ENCODE measurements at regions not wholly inside any gene's neighbourhood (a gene's known extent, or its start where the extent isn't known, plus 50 kb on each side); places are given as distances from the start of the nearest gene placed in this dataset.
A peak's percentile ranks its signal among the peaks of the same experiment; 100 is the strongest.

- Histone ChIP-seq H3K9me3 (ENCODE audit: control insufficient read depth, low read length) (no peaks in the 10 kb centered on the region), H3K9ac (ENCODE audit: low read length) (no peak overlapping the region), H3K4me1 (ENCODE audit: control insufficient read depth, insufficient read depth, low read length) (peaks cover 19% of the 10 kb centered on the region), H3K27me3 (replicated peaks; ENCODE audit: control insufficient read depth, insufficient read depth, low read length) (no peaks in the 10 kb centered on the region), H3K4me3 (ENCODE audit: low read length) (no peak overlapping the region), H3K36me3 (ENCODE audit: control insufficient read depth, insufficient read depth, low read length, severe bottlenecking) (no peaks in the 10 kb centered on the region)
- DNase-seq (ENCODE audit: low read depth): no peak
Observed at GRCh38 chr3:18234717-18235335, 190.3 kb downstream of the SATB1 start.

GRCh38 chr3:18233987-18234716, 191.0 kb downstream of the SATB1 start:
- H3K9ac ChIP-seq (ENCODE audit: low read length): no peak overlapping the region
- no peaks in the 10 kb centered on the region for H3K36me3 ChIP-seq (ENCODE audit: control insufficient read depth, insufficient read depth, low read length, severe bottlenecking)
- H3K27me3 ChIP-seq (replicated peaks; ENCODE audit: control insufficient read depth, insufficient read depth, low read length): no peaks in the 10 kb centered on the region
- H3K4me1 ChIP-seq (ENCODE audit: control insufficient read depth, insufficient read depth, low read length): peaks cover 19% of the 10 kb centered on the region
- H3K9me3 ChIP-seq (ENCODE audit: control insufficient read depth, low read length): no peaks in the 10 kb centered on the region
- no peak for DNase-seq (ENCODE audit: low read depth)
- H3K4me3 ChIP-seq (ENCODE audit: low read length): no peak overlapping the region

GRCh38 chr3:18232317-18232716, 192.8 kb downstream of the SATB1 start:
- no peak overlapping the region for H3K4me3 ChIP-seq (ENCODE audit: low read length)
- H3K36me3 ChIP-seq (ENCODE audit: control insufficient read depth, insufficient read depth, low read length, severe bottlenecking): no peaks in the 10 kb centered on the region
- H3K27me3 ChIP-seq (replicated peaks; ENCODE audit: control insufficient read depth, insufficient read depth, low read length): no peaks in the 10 kb centered on the region
- H3K9ac ChIP-seq (ENCODE audit: low read length): no peak overlapping the region
- H3K9me3 ChIP-seq (ENCODE audit: control insufficient read depth, low read length): no peaks in the 10 kb centered on the region
- no peak for DNase-seq (ENCODE audit: low read depth)
- peaks cover 13% of the 10 kb centered on the region for H3K4me1 ChIP-seq (ENCODE audit: control insufficient read depth, insufficient read depth, low read length)

- peaks cover 10% of the 10 kb centered on the region for H3K4me1 ChIP-seq (ENCODE audit: control insufficient read depth, insufficient read depth, low read length)
- no peaks in the 10 kb centered on the region for H3K27me3 ChIP-seq (replicated peaks; ENCODE audit: control insufficient read depth, insufficient read depth, low read length)
- H3K9me3 ChIP-seq (ENCODE audit: control insufficient read depth, low read length): no peaks in the 10 kb centered on the region
Observed at GRCh38 chr3:18228060-18228459, 197.1 kb downstream of the SATB1 start.

GRCh38 chr3:18225709-18226108, 199.4 kb downstream of the SATB1 start:
- Histone ChIP-seq H3K27me3 (replicated peaks; ENCODE audit: control insufficient read depth, insufficient read depth, low read length) (no peaks in the 10 kb centered on the region), H3K9ac (ENCODE audit: low read length) (no peak overlapping the region), H3K4me3 (ENCODE audit: low read length) (no peak overlapping the region), H3K36me3 (ENCODE audit: control insufficient read depth, insufficient read depth, low read length, severe bottlenecking) (no peaks in the 10 kb centered on the region), H3K4me1 (ENCODE audit: control insufficient read depth, insufficient read depth, low read length) (no peaks in the 10 kb centered on the region), H3K9me3 (ENCODE audit: control insufficient read depth, low read length) (no peaks in the 10 kb centered on the region)
- DNase-seq (ENCODE audit: low read depth): no peak

More at GRCh38 chr3:18228060-18228459, 197.1 kb downstream of the SATB1 start:
- no peak overlapping the region for H3K9ac ChIP-seq (ENCODE audit: low read length)
- H3K4me3 ChIP-seq (ENCODE audit: low read length): no peak overlapping the region
- no peaks in the 10 kb centered on the region for H3K36me3 ChIP-seq (ENCODE audit: control insufficient read depth, insufficient read depth, low read length, severe bottlenecking)
- no peak for DNase-seq (ENCODE audit: low read depth)

GRCh38 chr3:18224426-18224825, 200.7 kb downstream of the SATB1 start:
- Histone ChIP-seq H3K9ac (ENCODE audit: low read length) (no peak overlapping the region), H3K27me3 (replicated peaks; ENCODE audit: control insufficient read depth, insufficient read depth, low read length) (no peaks in the 10 kb centered on the region), H3K9me3 (ENCODE audit: control insufficient read depth, low read length) (no peaks in the 10 kb centered on the region), H3K4me1 (ENCODE audit: control insufficient read depth, insufficient read depth, low read length) (no peaks in the 10 kb centered on the region), H3K4me3 (ENCODE audit: low read length) (no peak overlapping the region), H3K36me3 (ENCODE audit: control insufficient read depth, insufficient read depth, low read length, severe bottlenecking) (no peaks in the 10 kb centered on the region)
- DNase-seq (ENCODE audit: low read depth): no peak

GRCh38 chr3:18223974-18224373, 201.2 kb downstream of the SATB1 start:
- Histone ChIP-seq H3K9ac (ENCODE audit: low read length) (no peak overlapping the region), H3K4me3 (ENCODE audit: low read length) (no peak overlapping the region), H3K27me3 (replicated peaks; ENCODE audit: control insufficient read depth, insufficient read depth, low read length) (no peaks in the 10 kb centered on the region), H3K4me1 (ENCODE audit: control insufficient read depth, insufficient read depth, low read length) (no peaks in the 10 kb centered on the region), H3K36me3 (ENCODE audit: control insufficient read depth, insufficient read depth, low read length, severe bottlenecking) (no peaks in the 10 kb centered on the region), H3K9me3 (ENCODE audit: control insufficient read depth, low read length) (no peaks in the 10 kb centered on the region)
- DNase-seq (ENCODE audit: low read depth): no peak

GRCh38 chr3:18223571-18223970, 201.6 kb downstream of the SATB1 start:
- no peaks in the 10 kb centered on the region for H3K9me3 ChIP-seq (ENCODE audit: control insufficient read depth, low read length)
- no peak overlapping the region for H3K9ac ChIP-seq (ENCODE audit: low read length)
- H3K27me3 ChIP-seq (replicated peaks; ENCODE audit: control insufficient read depth, insufficient read depth, low read length): no peaks in the 10 kb centered on the region
- H3K36me3 ChIP-seq (ENCODE audit: control insufficient read depth, insufficient read depth, low read length, severe bottlenecking): no peaks in the 10 kb centered on the region
- no peaks in the 10 kb centered on the region for H3K4me1 ChIP-seq (ENCODE audit: control insufficient read depth, insufficient read depth, low read length)
- no peak for DNase-seq (ENCODE audit: low read depth)
- H3K4me3 ChIP-seq (ENCODE audit: low read length): no peak overlapping the region

- DNase-seq (ENCODE audit: low read depth): no peak
- H3K36me3 ChIP-seq (ENCODE audit: control insufficient read depth, insufficient read depth, low read length, severe bottlenecking): no peaks in the 10 kb centered on the region
- no peaks in the 10 kb centered on the region for H3K9me3 ChIP-seq (ENCODE audit: control insufficient read depth, low read length)
- no peaks in the 10 kb centered on the region for H3K27me3 ChIP-seq (replicated peaks; ENCODE audit: control insufficient read depth, insufficient read depth, low read length)
- no peaks in the 10 kb centered on the region for H3K4me1 ChIP-seq (ENCODE audit: control insufficient read depth, insufficient read depth, low read length)
- no peak overlapping the region for H3K9ac ChIP-seq (ENCODE audit: low read length)
- no peak overlapping the region for H3K4me3 ChIP-seq (ENCODE audit: low read length)
Observed at GRCh38 chr3:18222686-18223085, 202.5 kb downstream of the SATB1 start.

GRCh38 chr3:18217507-18218174, 207.5 kb downstream of the SATB1 start:
- H3K9me3 ChIP-seq (ENCODE audit: control insufficient read depth, low read length): no peaks in the 10 kb centered on the region
- H3K9ac ChIP-seq (ENCODE audit: low read length): no peak overlapping the region
- peak; percentile 6 for DNase-seq (ENCODE audit: low read depth)
- H3K27me3 ChIP-seq (replicated peaks; ENCODE audit: control insufficient read depth, insufficient read depth, low read length): no peaks in the 10 kb centered on the region
- no peak overlapping the region for H3K4me3 ChIP-seq (ENCODE audit: low read length)
- H3K4me1 ChIP-seq (ENCODE audit: control insufficient read depth, insufficient read depth, low read length): no peaks in the 10 kb centered on the region
- H3K36me3 ChIP-seq (ENCODE audit: control insufficient read depth, insufficient read depth, low read length, severe bottlenecking): no peaks in the 10 kb centered on the region

GRCh38 chr3:18216996-18217395, 208.1 kb downstream of the SATB1 start:
- H3K36me3 ChIP-seq (ENCODE audit: control insufficient read depth, insufficient read depth, low read length, severe bottlenecking): no peaks in the 10 kb centered on the region
- H3K9me3 ChIP-seq (ENCODE audit: control insufficient read depth, low read length): no peaks in the 10 kb centered on the region
- no peaks in the 10 kb centered on the region for H3K4me1 ChIP-seq (ENCODE audit: control insufficient read depth, insufficient read depth, low read length)
- H3K27me3 ChIP-seq (replicated peaks; ENCODE audit: control insufficient read depth, insufficient read depth, low read length): no peaks in the 10 kb centered on the region
- H3K4me3 ChIP-seq (ENCODE audit: low read length): no peak overlapping the region
- no peak overlapping the region for H3K9ac ChIP-seq (ENCODE audit: low read length)
- DNase-seq (ENCODE audit: low read depth): no peak

Data from adipocyte (in vitro differentiated cells).